ENCODE measurements at regions not wholly inside any gene's neighbourhood (a gene's known extent, or its start where the extent isn't known, plus 50 kb on each side); places are given as distances from the start of the nearest gene placed in this dataset.

DNA sequence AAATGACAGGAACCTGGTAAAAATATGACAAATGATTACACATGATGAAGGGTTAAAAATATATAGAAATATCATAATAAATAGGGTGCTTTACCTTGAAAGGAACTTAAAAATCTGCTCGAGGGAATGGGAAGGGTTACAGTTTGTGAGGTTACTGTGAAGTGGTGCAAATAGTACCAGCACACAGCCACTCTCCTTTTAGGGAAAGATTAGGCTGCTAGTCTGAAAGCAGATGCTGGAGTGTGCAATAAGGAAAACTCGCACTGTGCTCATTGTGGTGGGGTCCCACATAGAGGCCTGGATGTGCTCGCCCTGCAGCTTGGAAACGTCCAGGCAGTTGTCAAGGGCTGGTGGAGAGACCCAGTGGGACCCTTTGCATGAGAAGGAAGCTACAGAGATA, 145.9 kb upstream of the TBX20 start:
- Histone ChIP-seq H3K9ac (ENCODE audit: low read depth in 1 of 2, low read length in 2 of 2) (no peak overlapping the region), H3K4me1 (ENCODE audit: control insufficient read depth in 2 of 2, insufficient read depth in 2 of 2, low read length in 2 of 2) (no peaks in the 10 kb centered on the region), H3K9me3 (ENCODE audit: control insufficient read depth in 2 of 2, low read length in 2 of 2) (no peaks in the 10 kb centered on the region), H3K27ac (ENCODE audit: low read depth in 2 of 2, low read length in 2 of 2) (no peak overlapping the region), H3K4me3 (ENCODE audit: low read length in 2 of 2) (no peak overlapping the region), H3K36me3 (ENCODE audit: control insufficient read depth in 2 of 2, insufficient read depth in 2 of 2, low read length in 2 of 2) (no peaks in the 10 kb centered on the region), H3K27me3 (ENCODE audit: control insufficient read depth in 2 of 2, insufficient read depth in 2 of 2, low read length in 2 of 2) (no peaks in the 10 kb centered on the region)

DNA sequence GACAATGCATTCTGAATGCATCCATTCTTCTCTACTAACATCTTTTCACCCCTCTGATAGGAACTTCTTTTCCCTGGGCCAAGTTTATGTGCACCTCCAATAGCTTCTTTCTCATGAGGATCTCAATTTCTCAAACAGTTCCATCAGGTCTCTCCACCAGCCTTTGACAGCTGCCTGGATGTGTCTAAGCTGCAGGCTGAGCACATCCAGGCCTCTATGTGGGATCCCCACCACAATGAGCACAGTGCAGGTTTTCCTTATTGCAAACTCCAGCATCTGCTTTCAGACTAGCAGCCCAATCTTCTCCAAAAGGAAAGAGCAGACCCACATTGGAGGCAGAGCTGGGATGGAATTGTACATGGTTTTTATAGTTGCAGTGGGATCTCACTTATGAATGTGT, 145.3 kb upstream of the TBX20 start:
- Histone ChIP-seq H3K4me1 (ENCODE audit: control insufficient read depth in 2 of 2, insufficient read depth in 2 of 2, low read length in 2 of 2) (no peaks in the 10 kb centered on the region), H3K27me3 (ENCODE audit: control insufficient read depth in 2 of 2, insufficient read depth in 2 of 2, low read length in 2 of 2) (peaks cover 0 to 2% of the 10 kb centered on the region in 2 donors), H3K4me3 (ENCODE audit: low read length in 2 of 2) (no peak overlapping the region), H3K36me3 (ENCODE audit: control insufficient read depth in 2 of 2, insufficient read depth in 2 of 2, low read length in 2 of 2) (no peaks in the 10 kb centered on the region), H3K9ac (ENCODE audit: low read depth in 1 of 2, low read length in 2 of 2) (no peak overlapping the region), H3K9me3 (ENCODE audit: control insufficient read depth in 2 of 2, low read length in 2 of 2) (no peaks in the 10 kb centered on the region), H3K27ac (ENCODE audit: low read depth in 2 of 2, low read length in 2 of 2) (no peak overlapping the region)

DNA sequence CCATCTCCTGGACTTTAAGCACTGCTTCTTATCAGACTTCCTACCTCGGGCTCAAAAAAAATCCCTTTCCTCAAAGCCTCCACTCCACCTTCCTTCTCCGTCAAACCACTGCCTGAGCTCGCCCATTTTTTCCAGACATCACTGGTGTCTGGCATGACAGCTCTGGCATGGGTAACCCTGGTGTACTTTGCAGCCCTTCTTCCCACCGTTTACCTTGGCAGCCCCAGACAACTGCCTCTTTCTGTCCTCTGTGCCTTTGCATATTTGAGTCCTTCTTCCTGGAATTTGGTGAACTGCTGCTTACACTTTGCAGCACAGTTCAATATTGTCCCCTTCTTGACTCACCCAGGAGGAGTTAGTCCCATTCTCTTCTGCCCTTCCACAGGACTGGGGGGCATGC, 144.6 kb upstream of the TBX20 start:
- Histone ChIP-seq H3K9ac (ENCODE audit: low read depth in 1 of 2, low read length in 2 of 2) (no peak overlapping the region), H3K27me3 (ENCODE audit: control insufficient read depth in 2 of 2, insufficient read depth in 2 of 2, low read length in 2 of 2) (peaks cover 0 to 2% of the 10 kb centered on the region in 2 donors), H3K4me1 (ENCODE audit: control insufficient read depth in 2 of 2, insufficient read depth in 2 of 2, low read length in 2 of 2) (no peaks in the 10 kb centered on the region), H3K9me3 (ENCODE audit: control insufficient read depth in 2 of 2, low read length in 2 of 2) (no peaks in the 10 kb centered on the region), H3K27ac (ENCODE audit: low read depth in 2 of 2, low read length in 2 of 2) (no peak overlapping the region), H3K36me3 (ENCODE audit: control insufficient read depth in 2 of 2, insufficient read depth in 2 of 2, low read length in 2 of 2) (no peaks in the 10 kb centered on the region), H3K4me3 (ENCODE audit: low read length in 2 of 2) (no peak overlapping the region)

DNA sequence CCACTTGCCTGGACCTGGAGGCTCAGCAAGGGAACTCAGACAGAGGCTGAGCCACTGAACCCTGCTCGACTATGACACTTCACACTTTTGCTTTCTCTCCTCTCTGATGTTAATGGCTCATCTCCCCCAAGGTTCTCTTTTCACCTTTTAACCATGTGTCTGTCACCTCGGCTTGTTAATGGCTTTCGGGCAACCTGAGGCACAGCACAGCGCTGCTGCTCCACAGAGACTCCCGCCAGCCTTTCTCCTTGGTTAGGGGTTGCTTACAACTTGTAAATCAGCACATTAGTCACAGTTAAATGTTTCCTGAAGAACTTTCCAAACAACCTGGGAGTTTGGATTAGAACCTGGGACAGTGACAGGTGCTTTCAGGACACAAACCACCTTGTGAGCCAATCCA, 136.2 kb upstream of the TBX20 start:
- H3K27ac ChIP-seq (ENCODE audit: low read depth in 2 of 2, low read length in 2 of 2), result no peak overlapping the region
- no peaks in the 10 kb centered on the region for H3K36me3 ChIP-seq (ENCODE audit: control insufficient read depth in 2 of 2, insufficient read depth in 2 of 2, low read length in 2 of 2)
- no peaks in the 10 kb centered on the region for H3K4me1 ChIP-seq (ENCODE audit: control insufficient read depth in 2 of 2, insufficient read depth in 2 of 2, low read length in 2 of 2)
- no peak overlapping the region for H3K9ac ChIP-seq (ENCODE audit: low read depth in 1 of 2, low read length in 2 of 2)
- H3K9me3 ChIP-seq (ENCODE audit: control insufficient read depth in 2 of 2, low read length in 2 of 2), result no peaks in the 10 kb centered on the region
- H3K27me3 ChIP-seq (ENCODE audit: control insufficient read depth in 2 of 2, insufficient read depth in 2 of 2, low read length in 2 of 2), result peaks cover 0 to 4% of the 10 kb centered on the region in 2 donors
- H3K4me3 ChIP-seq (ENCODE audit: low read length in 2 of 2), result no peak overlapping the region

DNA sequence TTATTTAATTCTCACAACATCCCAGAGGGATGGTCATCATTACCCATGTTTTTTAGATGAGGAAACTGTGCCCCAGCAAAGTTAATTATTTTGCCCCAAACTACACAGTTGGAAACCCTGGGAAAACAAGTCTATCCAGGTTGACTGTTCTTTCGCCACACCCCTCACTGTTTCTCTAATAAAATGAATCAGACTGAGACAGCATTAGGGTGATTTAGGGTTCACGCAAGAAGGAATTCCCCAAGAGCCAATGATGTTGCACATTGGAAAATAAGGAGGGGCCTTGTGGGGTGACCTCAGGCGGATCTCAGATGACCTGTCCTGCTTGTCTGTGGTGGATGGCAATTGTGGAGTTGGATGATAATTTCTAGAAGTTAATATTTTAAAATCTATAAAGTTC, 135.7 kb upstream of the TBX20 start:
- H3K4me1 ChIP-seq (ENCODE audit: control insufficient read depth in 2 of 2, insufficient read depth in 2 of 2, low read length in 2 of 2), result no peaks in the 10 kb centered on the region
- H3K27ac ChIP-seq (ENCODE audit: low read depth in 2 of 2, low read length in 2 of 2), result no peak overlapping the region
- no peaks in the 10 kb centered on the region for H3K36me3 ChIP-seq (ENCODE audit: control insufficient read depth in 2 of 2, insufficient read depth in 2 of 2, low read length in 2 of 2)
- H3K9ac ChIP-seq (ENCODE audit: low read depth in 1 of 2, low read length in 2 of 2), result no peak overlapping the region
- peaks cover 0 to 4% of the 10 kb centered on the region in 2 donors for H3K27me3 ChIP-seq (ENCODE audit: control insufficient read depth in 2 of 2, insufficient read depth in 2 of 2, low read length in 2 of 2)
- no peaks in the 10 kb centered on the region for H3K9me3 ChIP-seq (ENCODE audit: control insufficient read depth in 2 of 2, low read length in 2 of 2)
- H3K4me3 ChIP-seq (ENCODE audit: low read length in 2 of 2), result no peak overlapping the region

DNA sequence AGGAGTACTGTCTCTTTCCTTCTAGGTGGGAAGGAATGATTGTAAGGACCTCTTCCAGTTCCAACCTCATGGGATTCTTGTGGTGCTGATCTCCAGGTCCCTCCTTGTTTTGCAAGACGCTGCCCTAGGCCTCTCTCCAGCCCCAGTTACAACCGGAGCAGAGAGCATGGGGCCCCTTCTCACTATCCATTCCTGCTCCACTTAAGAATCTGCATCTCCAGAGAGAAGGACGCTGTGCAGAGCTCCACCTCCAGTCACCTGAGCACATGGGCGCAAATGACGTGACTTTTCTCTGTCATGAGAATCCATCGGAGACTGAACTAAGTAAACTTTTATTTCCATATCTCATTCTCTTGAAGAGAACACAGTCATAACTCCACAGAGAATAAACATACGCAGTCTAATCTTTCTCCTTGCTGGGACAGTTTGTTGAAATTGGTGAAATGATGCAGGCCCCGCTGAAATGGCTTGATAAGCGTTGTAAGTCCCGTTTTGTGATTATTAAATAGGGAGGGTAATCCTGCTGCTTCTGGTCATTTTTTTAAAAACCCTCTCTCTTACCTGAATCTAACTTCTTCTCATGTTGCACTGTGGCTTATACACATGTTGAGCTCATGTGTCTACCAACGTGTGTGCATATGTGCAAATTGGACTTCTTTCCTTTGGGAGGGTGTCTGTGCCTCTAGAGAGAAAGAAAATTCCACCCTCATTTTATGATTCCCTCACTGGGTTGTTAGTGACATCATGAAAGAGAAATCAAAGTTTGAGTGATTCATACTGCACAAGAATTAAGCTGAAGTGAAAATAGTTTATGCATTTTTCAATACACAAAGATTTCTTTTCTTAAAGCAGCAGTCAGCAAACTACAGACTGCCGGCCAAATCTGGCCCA, 133.2 kb upstream of the TBX20 start:
- H3K27ac ChIP-seq (ENCODE audit: low read depth in 2 of 2, low read length in 2 of 2), result no peak overlapping the region
- H3K27me3 ChIP-seq (ENCODE audit: control insufficient read depth in 2 of 2, insufficient read depth in 2 of 2, low read length in 2 of 2), result peaks cover 0 to 2% of the 10 kb centered on the region in 2 donors
- H3K9me3 ChIP-seq (ENCODE audit: control insufficient read depth in 2 of 2, low read length in 2 of 2), result no peaks in the 10 kb centered on the region
- no peak overlapping the region for H3K9ac ChIP-seq (ENCODE audit: low read depth in 1 of 2, low read length in 2 of 2)
- no peak overlapping the region for H3K4me3 ChIP-seq (ENCODE audit: low read length in 2 of 2)
- no peaks in the 10 kb centered on the region for H3K4me1 ChIP-seq (ENCODE audit: control insufficient read depth in 2 of 2, insufficient read depth in 2 of 2, low read length in 2 of 2)
- no peaks in the 10 kb centered on the region for H3K36me3 ChIP-seq (ENCODE audit: control insufficient read depth in 2 of 2, insufficient read depth in 2 of 2, low read length in 2 of 2)

DNA sequence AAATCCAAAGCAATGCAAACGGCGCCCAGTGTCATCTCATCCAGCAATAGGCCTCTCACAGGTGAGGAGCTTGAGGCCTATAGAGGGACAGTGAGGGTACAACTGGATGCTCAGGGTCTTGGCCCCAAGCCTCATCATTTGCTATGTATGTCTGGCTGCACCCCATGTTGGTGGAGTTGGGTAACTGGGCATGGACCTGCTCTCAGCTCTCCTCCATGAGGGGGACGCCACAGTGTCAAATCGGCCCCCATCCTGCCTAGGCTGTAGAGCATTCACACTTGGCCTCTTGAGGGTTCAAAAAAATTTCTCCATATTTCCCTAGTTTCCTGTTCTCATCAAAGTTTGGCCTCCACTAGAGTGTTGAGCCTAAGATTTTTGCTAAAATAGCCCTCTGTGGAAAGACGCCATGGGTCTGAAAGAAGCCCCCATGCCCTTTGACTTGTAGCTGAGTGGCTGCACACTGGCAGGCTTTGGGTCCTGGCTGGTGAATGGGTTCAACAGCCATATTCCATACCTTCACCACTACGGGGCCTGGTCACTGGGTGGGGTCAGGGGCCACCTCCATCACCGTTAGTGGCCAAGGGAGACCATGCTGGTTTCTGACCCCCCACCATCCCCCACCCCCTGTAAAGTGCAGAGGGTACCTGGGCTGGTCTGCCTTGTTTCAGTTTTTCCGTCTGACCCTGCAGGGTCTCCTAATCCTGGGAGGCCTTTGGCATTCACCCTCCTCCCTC, 132.3 kb upstream of the TBX20 start:
- H3K36me3 ChIP-seq (ENCODE audit: control insufficient read depth in 2 of 2, insufficient read depth in 2 of 2, low read length in 2 of 2), result no peaks in the 10 kb centered on the region
- no peaks in the 10 kb centered on the region for H3K9me3 ChIP-seq (ENCODE audit: control insufficient read depth in 2 of 2, low read length in 2 of 2)
- no peak overlapping the region for H3K9ac ChIP-seq (ENCODE audit: low read depth in 1 of 2, low read length in 2 of 2)
- H3K27ac ChIP-seq (ENCODE audit: low read depth in 2 of 2, low read length in 2 of 2), result no peak overlapping the region
- H3K27me3 ChIP-seq (ENCODE audit: control insufficient read depth in 2 of 2, insufficient read depth in 2 of 2, low read length in 2 of 2), result peaks cover 0 to 2% of the 10 kb centered on the region in 2 donors
- no peaks in the 10 kb centered on the region for H3K4me1 ChIP-seq (ENCODE audit: control insufficient read depth in 2 of 2, insufficient read depth in 2 of 2, low read length in 2 of 2)
- no peak overlapping the region for H3K4me3 ChIP-seq (ENCODE audit: low read length in 2 of 2)

DNA sequence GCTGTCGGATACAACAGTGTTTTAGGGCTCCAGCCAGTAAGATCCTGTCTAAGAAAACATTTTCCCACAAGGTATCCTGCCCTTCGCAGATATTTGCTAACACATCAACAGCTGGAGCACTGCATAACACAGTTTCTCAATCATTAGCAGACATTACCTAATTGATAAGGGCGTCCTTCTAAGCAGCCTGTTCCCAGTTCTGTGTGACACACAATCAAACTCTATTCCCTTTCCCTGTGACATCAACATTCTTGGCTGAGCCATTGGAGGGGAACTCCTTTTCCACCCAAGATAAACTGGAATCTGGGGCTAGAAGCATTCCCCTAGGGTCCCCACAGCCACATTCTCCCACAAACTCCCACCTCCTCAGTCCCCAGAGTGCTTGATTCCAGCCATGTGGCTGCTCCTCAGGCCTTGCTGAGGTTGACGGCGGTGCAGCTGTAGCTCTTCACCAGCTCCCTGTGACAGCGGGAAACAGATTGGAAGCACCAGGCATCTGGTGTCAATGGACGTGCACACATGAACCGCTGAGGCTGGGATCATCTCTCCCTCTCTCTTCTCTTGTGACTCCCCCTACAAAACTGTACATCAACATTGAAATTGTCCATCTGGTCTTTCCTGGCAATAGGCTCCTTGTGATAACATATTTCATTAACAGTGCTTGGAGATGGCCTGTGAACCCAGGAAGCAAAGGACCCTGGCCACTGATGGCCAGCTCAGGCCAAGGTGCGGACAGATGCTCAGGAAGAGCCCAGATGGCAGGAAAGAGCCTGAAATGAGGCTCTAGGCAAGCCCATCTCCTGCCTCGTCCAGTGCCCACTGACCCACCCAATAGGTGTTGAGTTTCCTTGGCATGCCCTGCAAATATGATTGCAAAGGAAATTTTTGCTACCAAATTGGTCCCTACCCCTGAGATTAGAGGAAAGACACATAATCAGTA, 131.1 kb upstream of the TBX20 start:
- H3K4me3 ChIP-seq (ENCODE audit: low read length in 2 of 2), result no peak overlapping the region
- H3K4me1 ChIP-seq (ENCODE audit: control insufficient read depth in 2 of 2, insufficient read depth in 2 of 2, low read length in 2 of 2), result no peaks in the 10 kb centered on the region
- H3K27ac ChIP-seq (ENCODE audit: low read depth in 2 of 2, low read length in 2 of 2), result no peak overlapping the region
- no peaks in the 10 kb centered on the region for H3K36me3 ChIP-seq (ENCODE audit: control insufficient read depth in 2 of 2, insufficient read depth in 2 of 2, low read length in 2 of 2)
- H3K9me3 ChIP-seq (ENCODE audit: control insufficient read depth in 2 of 2, low read length in 2 of 2), result no peaks in the 10 kb centered on the region
- H3K9ac ChIP-seq (ENCODE audit: low read depth in 1 of 2, low read length in 2 of 2), result no peak overlapping the region
- peaks cover 0 to under 1% of the 10 kb centered on the region in 2 donors for H3K27me3 ChIP-seq (ENCODE audit: control insufficient read depth in 2 of 2, insufficient read depth in 2 of 2, low read length in 2 of 2)

DNA sequence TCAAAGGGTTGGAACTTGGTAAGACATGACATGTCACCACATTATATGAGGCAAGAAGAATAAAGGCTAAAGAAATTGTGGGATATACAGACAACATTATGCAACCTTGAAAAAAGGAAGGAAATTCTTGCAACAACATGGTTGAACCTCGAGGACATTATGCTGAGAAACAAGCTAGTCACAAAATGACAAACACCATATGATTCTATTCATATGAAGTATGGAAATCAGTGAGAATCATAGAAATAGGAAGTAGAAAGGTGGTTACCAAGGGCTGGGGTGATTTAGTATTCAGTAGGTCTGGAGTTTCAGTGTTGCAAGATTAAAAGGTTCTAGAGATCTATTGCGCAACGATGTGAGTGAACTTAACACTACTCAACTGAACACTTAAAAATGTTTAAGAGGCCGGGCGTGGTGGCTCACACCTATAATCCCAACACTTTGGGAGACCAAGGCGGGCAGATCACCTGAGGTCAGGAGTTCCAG, 126.9 kb upstream of the TBX20 start:
- no peaks in the 10 kb centered on the region for H3K4me1 ChIP-seq (ENCODE audit: control insufficient read depth in 2 of 2, insufficient read depth in 2 of 2, low read length in 2 of 2)
- no peaks in the 10 kb centered on the region for H3K36me3 ChIP-seq (ENCODE audit: control insufficient read depth in 2 of 2, insufficient read depth in 2 of 2, low read length in 2 of 2)
- no peaks in the 10 kb centered on the region for H3K9me3 ChIP-seq (ENCODE audit: control insufficient read depth in 2 of 2, low read length in 2 of 2)
- H3K9ac ChIP-seq (ENCODE audit: low read depth in 1 of 2, low read length in 2 of 2), result no peak overlapping the region
- H3K27me3 ChIP-seq (ENCODE audit: control insufficient read depth in 2 of 2, insufficient read depth in 2 of 2, low read length in 2 of 2), result no peaks in the 10 kb centered on the region
- H3K4me3 ChIP-seq (ENCODE audit: low read length in 2 of 2), result no peak overlapping the region
- no peak overlapping the region for H3K27ac ChIP-seq (ENCODE audit: low read depth in 2 of 2, low read length in 2 of 2)

Measured in mucosa of rectum (tissue), 2 donors.